PC-3 (cell line): ENCODE measurements at regions not wholly inside any gene's neighbourhood (a gene's known extent, or its start where the extent isn't known, plus 50 kb on each side); places are given as distances from the start of the nearest gene placed in this dataset.

Source experiments
- ATAC-seq: fragments of 200-7000 bp; cut with Tn5 transposase; 2 replicates; pipeline ENCODE4 v1.9.1; 2020; ENCODE audit warnings: mild to moderate bottlenecking, moderate library complexity
- BruUV-seq: library from RNA; stranded (reverse); fragments of 400-500 nt; replicated peaks from 2 replicates; lab custom pipeline; 2021; lab: Mats Ljungman, UMichigan
- CTCF ChIA-PET: fragments of 300-600 bp; sonication (Branson Sonifier 250); formaldehyde crosslinking; loops from one replicate; lab custom pipeline; 2022; ENCODE audit warnings: antibody characterized with exemption; lab: Charles Lee
- POLR2A ChIA-PET: fragments of 300-600 bp; sonication (Branson Sonifier 250); formaldehyde crosslinking; loops from one replicate; lab custom pipeline; 2022; ENCODE audit warnings: antibody characterized with exemption; ENCODE audit not compliant: unreplicated experiment; lab: Charles Lee
- DNase-seq: peaks from one replicate; pipeline ENCODE4 v3.0.0-alpha.2; 2015
- H2AFZ ChIP-seq: fragments of 300-600 bp; sonication (generic); 2 replicates; pipeline ENCODE4 v1.6.0; 2016; ENCODE audit warnings: antibody characterized with exemption, low read length
- H3F3A ChIP-seq: fragments of 300-600 bp; sonication (generic); one replicate; pipeline ENCODE4 v1.6.0; 2017; ENCODE audit warnings: antibody characterized with exemption, low read length, control low read depth, mild to moderate bottlenecking; ENCODE audit not compliant: unreplicated experiment
- H3K27ac ChIP-seq: fragments of 300-600 bp; sonication (generic); 2 replicates; pipeline ENCODE4 v1.5.1; 2016; ENCODE audit warnings: mild to moderate bottlenecking, low read length
- H3K27me3 ChIP-seq: fragments of 300-600 bp; sonication (generic); 2 replicates; pipeline ENCODE4 v1.6.1; 2016; ENCODE audit warnings: low read length, mixed read lengths
- H3K36me3 ChIP-seq: fragments of 300-600 bp; sonication (generic); 2 replicates; pipeline ENCODE4 v1.6.1; 2016; ENCODE audit warnings: low read depth, mixed run types, low read length, mixed read lengths
- H3K4me1 ChIP-seq: fragments of 300-600 bp; sonication (generic); 2 replicates; pipeline ENCODE4 v1.5.1; 2016; ENCODE audit warnings: low read length; ENCODE audit not compliant: insufficient read depth
- H3K4me2 ChIP-seq: fragments of 300-600 bp; sonication (generic); 2 replicates; pipeline ENCODE4 v1.6.0; 2016; ENCODE audit warnings: low read length
- H3K4me3 ChIP-seq: fragments of 300-600 bp; sonication (generic); 2 replicates; pipeline ENCODE4 v1.5.1; 2016; ENCODE audit warnings: mild to moderate bottlenecking, low read length, mixed read lengths
- H3K79me2 ChIP-seq: fragments of 300-600 bp; sonication (generic); 2 replicates; pipeline ENCODE4 v1.6.1; 2017; ENCODE audit warnings: low read length, mixed read lengths
- H3K9ac ChIP-seq: fragments of 300-600 bp; sonication (generic); 2 replicates; pipeline ENCODE4 v1.6.0; 2016; ENCODE audit warnings: mild to moderate bottlenecking, low read length
- H3K9me2 ChIP-seq: fragments of 300-600 bp; sonication (generic); replicated peaks from 2 replicates; pipeline ENCODE4 v1.6.1; 2016; ENCODE audit warnings: mixed run types, low read length, mixed read lengths
- H3K9me3 ChIP-seq: fragments of 300-600 bp; sonication (generic); 2 replicates; pipeline ENCODE4 v1.6.1; 2016; ENCODE audit warnings: low read length, mixed read lengths
- H4K20me1 ChIP-seq: fragments of 300-600 bp; sonication (generic); 2 replicates; pipeline ENCODE4 v1.6.1; 2016; ENCODE audit warnings: low read length, mixed read lengths
- EZH2 ChIP-seq: fragments of 300-600 bp; sonication (generic); IDR thresholded peaks from one replicate; pipeline ENCODE4 v1.6.1; 2017; ENCODE audit warnings: antibody characterized with exemption, mild to moderate bottlenecking, low read length; ENCODE audit not compliant: unreplicated experiment
- EZH2phosphoT487 ChIP-seq: fragments of 300-600 bp; sonication (generic); IDR thresholded peaks from 2 replicates; pipeline ENCODE4 v1.6.1; 2018; ENCODE audit warnings: mild to moderate bottlenecking, antibody characterized with exemption, low read length, borderline replicate concordance
- intact Hi-C: fragments of 100-400 bp; cut with micrococcal nuclease; formaldehyde crosslinking; loops from 2 replicates; pipeline ENCODE4 v1.9.0; 2023
- TF ChIP-seq, protein P1 (sequence below): fragments of 300-600 bp; sonication (generic); conservative IDR thresholded peaks from 2 replicates; pipeline ENCODE4 v1.5.1; 2017; ENCODE audit warnings: antibody characterized with exemption, low read depth, mild to moderate bottlenecking, low read length

DNA sequence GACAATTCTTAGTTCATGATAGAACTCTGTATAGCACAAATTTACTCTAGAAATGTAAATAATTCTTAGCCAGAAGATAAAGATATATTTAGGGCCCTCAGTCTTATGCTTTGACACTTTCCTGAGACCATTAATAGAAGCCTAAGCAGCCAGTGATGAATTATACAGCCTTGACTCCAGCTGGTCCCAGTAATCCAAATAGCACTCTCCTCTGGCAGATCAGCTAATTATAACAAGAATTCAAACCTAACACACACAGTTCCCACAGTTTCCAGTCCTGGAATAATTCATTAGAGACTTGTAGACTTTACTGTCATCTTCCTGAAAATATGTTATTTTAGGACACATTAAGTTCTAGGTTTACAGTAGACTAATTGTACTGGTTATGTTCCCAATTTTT is 50.4 kb downstream of the SHOC1 start:
- TF ChIP-seq EZH2phosphoT487 (no peak), EZH2 (no peak)
- TF ChIP-seq, protein P1, sequence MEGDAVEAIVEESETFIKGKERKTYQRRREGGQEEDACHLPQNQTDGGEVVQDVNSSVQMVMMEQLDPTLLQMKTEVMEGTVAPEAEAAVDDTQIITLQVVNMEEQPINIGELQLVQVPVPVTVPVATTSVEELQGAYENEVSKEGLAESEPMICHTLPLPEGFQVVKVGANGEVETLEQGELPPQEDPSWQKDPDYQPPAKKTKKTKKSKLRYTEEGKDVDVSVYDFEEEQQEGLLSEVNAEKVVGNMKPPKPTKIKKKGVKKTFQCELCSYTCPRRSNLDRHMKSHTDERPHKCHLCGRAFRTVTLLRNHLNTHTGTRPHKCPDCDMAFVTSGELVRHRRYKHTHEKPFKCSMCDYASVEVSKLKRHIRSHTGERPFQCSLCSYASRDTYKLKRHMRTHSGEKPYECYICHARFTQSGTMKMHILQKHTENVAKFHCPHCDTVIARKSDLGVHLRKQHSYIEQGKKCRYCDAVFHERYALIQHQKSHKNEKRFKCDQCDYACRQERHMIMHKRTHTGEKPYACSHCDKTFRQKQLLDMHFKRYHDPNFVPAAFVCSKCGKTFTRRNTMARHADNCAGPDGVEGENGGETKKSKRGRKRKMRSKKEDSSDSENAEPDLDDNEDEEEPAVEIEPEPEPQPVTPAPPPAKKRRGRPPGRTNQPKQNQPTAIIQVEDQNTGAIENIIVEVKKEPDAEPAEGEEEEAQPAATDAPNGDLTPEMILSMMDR: no peak
- DNase-seq (no peak), ATAC-seq (no peak)
- POLR2A ChIA-PET: no interaction called here
- BruUV-seq: no TSS peak
- no peak overlapping the region for H3K27ac ChIP-seq
- H3K9me2 ChIP-seq: no peaks in the 10 kb centered on the region
- H3K4me1 ChIP-seq: peaks cover 25% of the 10 kb centered on the region
- peak overlapping the region; percentile 75; the same call in 1 of the 2 replicates for H3K4me2 ChIP-seq
- no peaks in the 10 kb centered on the region for H3K9me3 ChIP-seq
- no peak overlapping the region for H3K9ac ChIP-seq
- no peaks in the 10 kb centered on the region for H3K27me3 ChIP-seq
- no peaks in the 10 kb centered on the region for H3K36me3 ChIP-seq
- no peaks in the 10 kb centered on the region for H3K79me2 ChIP-seq
- H3F3A ChIP-seq: no peaks in the 10 kb centered on the region
- H3K4me3 ChIP-seq: no peak overlapping the region
- no peak overlapping the region for H2AFZ ChIP-seq
- intact Hi-C loops: no loop called here
- H4K20me1 ChIP-seq: no peaks in the 10 kb centered on the region
- CTCF ChIA-PET: no interaction called here

DNA sequence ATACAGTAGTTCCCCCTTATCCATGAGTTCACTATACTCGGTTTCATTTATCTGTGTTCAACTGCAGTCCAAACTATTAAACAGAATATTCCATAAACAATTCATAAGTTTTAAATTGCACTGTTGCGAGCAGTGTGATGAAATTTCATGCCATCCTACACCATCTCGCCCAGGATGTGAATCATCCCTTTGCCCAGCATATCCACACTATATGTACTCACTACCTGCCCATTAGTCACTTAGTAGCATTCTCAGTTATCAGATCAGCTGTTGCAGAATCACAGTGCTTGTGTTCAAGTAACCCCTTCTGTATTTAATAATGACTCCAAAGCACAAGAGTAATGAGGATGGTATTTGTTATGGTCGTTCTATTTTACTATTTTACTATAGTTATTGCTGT is 51.5 kb downstream of the SHOC1 start:
- POLR2A ChIA-PET: no interaction called here
- Histone ChIP-seq H3K4me2 (peak overlapping the region; percentile 75), H3K79me2 (no peaks in the 10 kb centered on the region), H3K9me2 (no peaks in the 10 kb centered on the region), H3K27ac (peak overlapping the region; percentile 64), H2AFZ (peak overlapping the region; percentile 22; the same call in 1 of the 2 replicates), H3K9ac (peak overlapping the region; percentile 14; the same call in 1 of the 2 replicates), H3K4me3 (peak overlapping the region; percentile 10; the same call in 1 of the 2 replicates), H4K20me1 (no peaks in the 10 kb centered on the region), H3K9me3 (no peaks in the 10 kb centered on the region), H3K36me3 (no peaks in the 10 kb centered on the region), H3K27me3 (no peaks in the 10 kb centered on the region), H3F3A (no peaks in the 10 kb centered on the region), H3K4me1 (peaks cover 25% of the 10 kb centered on the region)
- intact Hi-C loops: loop anchor here (2.0 kb wide), 1 partner anchor 14 kb away; no protein-coding TSS in a partner anchor
- no TSS peak for BruUV-seq
- CTCF ChIA-PET: interaction anchor here (0.6 kb wide), 1 partner anchor 115 kb away, joined by 3 read pairs; no protein-coding TSS in a partner anchor
- peak; percentile 88 for DNase-seq
- no peak for TF ChIP-seq EZH2
- peak; percentile 100 for ATAC-seq

- Histone ChIP-seq H3K4me3 (no peak overlapping the region), H3F3A (no peaks in the 10 kb centered on the region), H3K4me2 (no peak overlapping the region), H3K36me3 (no peaks in the 10 kb centered on the region), H3K9ac (no peak overlapping the region), H3K4me1 (peaks cover 25% of the 10 kb centered on the region), H3K27me3 (no peaks in the 10 kb centered on the region), H3K79me2 (no peaks in the 10 kb centered on the region), H3K9me2 (no peaks in the 10 kb centered on the region), H3K27ac (no peak overlapping the region), H3K9me3 (no peaks in the 10 kb centered on the region), H4K20me1 (no peaks in the 10 kb centered on the region), H2AFZ (no peak overlapping the region)
- intact Hi-C loops: no loop called here
- no peak for DNase-seq
- no TSS peak for BruUV-seq
- POLR2A ChIA-PET: no interaction called here
- ATAC-seq: no peak
- CTCF ChIA-PET: no interaction called here
- no peak for TF ChIP-seq EZH2
- TF ChIP-seq EZH2phosphoT487: no peak
- TF ChIP-seq, protein P1: no peak
Measured at GRCh38 chr9:111740739-111741138, 54.0 kb downstream of the SHOC1 start.
